HG02970 (cell line): ENCODE measurements at regions not wholly inside any gene's neighbourhood (a gene's known extent, or its start where the extent isn't known, plus 50 kb on each side); places are given as distances from the start of the nearest gene placed in this dataset.
"Not testable (repeated sequence)": the region's sequence is repeated elsewhere in the genome, so short reads cannot be mapped to it uniquely, and the experiment has no call there.

ENCODE experiments used
- ATAC-seq: cut with Tn5 transposase; IDR thresholded peaks from one replicate; pipeline ENCODE4 v1.9.1; 2021; ENCODE audit warnings: mild to moderate bottlenecking, moderate library complexity, moderate number of reproducible peaks; ENCODE audit not compliant: unreplicated experiment, low FRiP score

GRCh38 chr12:124376435-124376834 is 81.5 kb downstream of the RFLNA start:
- ATAC-seq, result no peak

- ATAC-seq, result no peak
Measured at GRCh38 chr12:124375789-124376175, 80.9 kb downstream of the RFLNA start.

- no peak for ATAC-seq
Measured at GRCh38 chr12:124375141-124375788, 80.4 kb downstream of the RFLNA start.

GRCh38 chr12:124374567-124374966 is 79.7 kb downstream of the RFLNA start:
- no peak for ATAC-seq

GRCh38 chr12:124374147-124374546 is 79.3 kb downstream of the RFLNA start:
- ATAC-seq, result no peak

- ATAC-seq, result not testable (repeated sequence)
Measured at GRCh38 chr12:124373701-124374100, 78.8 kb downstream of the RFLNA start.

- no peak for ATAC-seq
Measured at GRCh38 chr12:124372831-124373230, 77.9 kb downstream of the RFLNA start.

GRCh38 chr12:124371970-124372555 is 77.2 kb downstream of the RFLNA start:
- ATAC-seq, result no peak

- no peak for ATAC-seq
Measured at GRCh38 chr12:124371366-124371765, 76.5 kb downstream of the RFLNA start.

- no peak for ATAC-seq
Measured at GRCh38 chr12:124370851-124371250, 76.0 kb downstream of the RFLNA start.

- ATAC-seq, result no peak
Measured at GRCh38 chr12:124370384-124370783, 75.5 kb downstream of the RFLNA start.

GRCh38 chr12:124369827-124370378 is 75.0 kb downstream of the RFLNA start:
- no peak for ATAC-seq

GRCh38 chr12:124369055-124369826 is 74.3 kb downstream of the RFLNA start:
- no peak for ATAC-seq

GRCh38 chr12:124368421-124369032 is 73.6 kb downstream of the RFLNA start:
- no peak for ATAC-seq

- no peak for ATAC-seq
Measured at GRCh38 chr12:124365726-124366430, 71.0 kb downstream of the RFLNA start.
